Spleen (tissue), 11 donors: ENCODE measurements at regions not wholly inside any gene's neighbourhood (a gene's known extent, or its start where the extent isn't known, plus 50 kb on each side); places are given as distances from the start of the nearest gene placed in this dataset.

Experiments
- DNase-seq: peaks from one replicate; pipeline ENCODE4 v3.0.0-alpha.2; 2020
- H3K27ac ChIP-seq, 8 donors: fragments of 200-600 bp; sonication (generic) in 7 of 8; 1 replicate in 4 of 8; 2 replicates in 4 of 8; pipeline versions ENCODE4 v1.5.0 to v1.8.0; 2016 to 2021; ENCODE audit warnings: inconsistent platforms in 4 of 8, mild to moderate bottlenecking in 4 of 8, moderate library complexity in 1 of 8
- H3K27me3 ChIP-seq, 7 donors: fragments of 200-600 bp; sonication (generic) in 6 of 7; replicated peaks in 1 of 7; 1 replicate in 4 of 7; 2 replicates in 3 of 7; pipeline versions ENCODE4 v1.5.0 to v1.8.0; 2016 to 2021; ENCODE audit warnings: inconsistent platforms in 3 of 7, mild to moderate bottlenecking in 1 of 7
- H3K36me3 ChIP-seq, 6 donors: fragments of 200-600 bp; sonication (generic) in 5 of 6; 1 replicate in 4 of 6; 2 replicates in 2 of 6; pipeline versions ENCODE4 v1.5.0 to v1.8.0; 2016 to 2021; ENCODE audit warnings: inconsistent platforms in 2 of 6
- H3K4me1 ChIP-seq, 6 donors: fragments of 200-600 bp; sonication (generic) in 5 of 6; 1 replicate in 3 of 6; 2 replicates in 3 of 6; pipeline versions ENCODE4 v1.5.0 to v1.8.0; 2016 to 2021; ENCODE audit warnings: inconsistent platforms in 3 of 6
- H3K4me3 ChIP-seq, 8 donors: fragments of 200-600 bp; sonication (generic) in 7 of 8; 1 replicate in 4 of 8; 2 replicates in 4 of 8; pipeline versions ENCODE4 v1.5.0 to v1.8.0; 2016 to 2021; ENCODE audit warnings: inconsistent platforms in 4 of 8, mild to moderate bottlenecking in 4 of 8, moderate library complexity in 2 of 8
- H3K9me3 ChIP-seq, 8 donors: fragments of 200-600 bp; sonication (generic) in 7 of 8; 1 replicate in 4 of 8; 2 replicates in 4 of 8; pipeline versions ENCODE4 v1.5.0 to v1.8.0; 2016 to 2021; ENCODE audit warnings: inconsistent platforms in 4 of 8
- CTCF ChIP-seq, 11 experiments: fragments of 200-600 bp in 7 of 11; fragments of 450-650 bp in 4 of 11; sonication (generic) in 4 of 11; IDR thresholded peaks in 8 of 11; conservative IDR thresholded peaks in 3 of 11; 1 replicate in 7 of 11; 2 replicates in 4 of 11; pipeline versions ENCODE4 v1.4.0 to v1.8.0; 2016 to 2021; ENCODE audit warnings: antibody characterized with exemption in 11 of 11, inconsistent platforms in 4 of 11, mild to moderate bottlenecking in 1 of 11
- POLR2A ChIP-seq, 3 donors: fragments of 450-650 bp; IDR thresholded peaks; one replicate each; pipeline ENCODE4 v1.5.1; 2017; ENCODE audit warnings: antibody characterized with exemption in 3 of 3, mild to moderate bottlenecking in 1 of 3
- POLR2AphosphoS5 ChIP-seq, 3 donors: sonication (generic); formaldehyde crosslinking; IDR thresholded peaks; one replicate each; pipeline ENCODE4 v1.5.1; 2017; ENCODE audit warnings: antibody characterized with exemption in 3 of 3
- WGBS, 5 donors: extraction: QIAGEN DNeasy Blood & Tissue Kit in 3 of 5; methylation state at CpG; one replicate each; pipeline versions ENCODE4 v1.1.5 to v1.1.7; 2013 to 2018; 5-methylcytosine and 5-hydroxymethylcytosine counted together
- intact Hi-C: fragments of 100-400 bp; cut with DNase I; formaldehyde crosslinking; loops from one replicate; pipeline ENCODE4 v1.15.0; 2023; ENCODE audit warnings: low total_unique reads
- donor health status: healthy with polysubstance abuse.
- donor health status: DM: no; HTN: no; CAD: no; lungs with moderate emphysema.
- donor health status: DM: no; HTN: no; CAD: no.
- donor health status: Bipolar disorder and iron deficiency.
- donor health status: healthy.
- donor health status: DM: no; HTN: no; CAD: no.
- donor health status: DM: yes; HTN: yes; CAD: no.

DNA sequence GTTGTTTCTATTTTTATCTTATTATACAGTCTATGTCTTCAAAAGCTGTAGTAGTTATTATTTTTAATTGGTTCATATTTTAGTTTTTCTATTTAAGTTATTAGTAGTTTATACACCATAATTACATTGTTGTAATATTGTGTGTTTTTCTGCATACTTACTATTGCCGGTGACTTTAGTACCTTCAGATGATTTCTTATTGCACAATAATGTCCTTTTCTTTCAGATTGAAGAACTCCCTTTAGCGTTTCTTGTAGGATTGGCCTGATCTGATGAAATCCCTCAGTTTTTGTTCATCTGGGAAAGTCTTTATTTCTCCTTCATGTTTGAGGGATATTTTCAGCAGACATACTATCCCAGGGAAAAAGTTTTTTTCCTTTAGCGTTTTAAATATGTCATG is 74.3 kb upstream of the CREB5 start:
- no peak overlapping the region for H3K4me3 ChIP-seq
- no peaks in the 10 kb centered on the region for H3K36me3 ChIP-seq
- no peaks in the 10 kb centered on the region for H3K27me3 ChIP-seq
- TF ChIP-seq POLR2A (IDR thresholded peaks at IDR 0.05) (no peak), POLR2AphosphoS5 (IDR thresholded peaks at IDR 0.05) (no peak), CTCF (IDR thresholded peaks at IDR 0.05 in 8 of 11, conservative IDR thresholded peaks at IDR 0.05 in 3 of 11) (no peak)
- no peaks in the 10 kb centered on the region for H3K4me1 ChIP-seq
- no peak overlapping the region for H3K27ac ChIP-seq
- H3K9me3 ChIP-seq, result peaks cover 0 to 8% (median 0%) of the 10 kb centered on the region in 8 donors
- no peak for DNase-seq
- WGBS, 5 donors, result 56 to 73% (median 64%) methylated on average over 3 of the region's 3 CpGs
- intact Hi-C loops, result no loop called here

GRCh38 chr7:28343462-28343861 is 68.9 kb upstream of the CREB5 start:
- intact Hi-C loops, result no loop called here
- H3K4me1 ChIP-seq, result no peaks in the 10 kb centered on the region
- no peaks in the 10 kb centered on the region for H3K36me3 ChIP-seq
- no peaks in the 10 kb centered on the region for H3K27me3 ChIP-seq
- TF ChIP-seq CTCF (IDR thresholded peaks at IDR 0.05 in 8 of 11, conservative IDR thresholded peaks at IDR 0.05 in 3 of 11), result no peak
- TF ChIP-seq POLR2A (IDR thresholded peaks at IDR 0.05), result no peak
- no peak for TF ChIP-seq POLR2AphosphoS5 (IDR thresholded peaks at IDR 0.05)
- H3K4me3 ChIP-seq, result no peak overlapping the region
- H3K27ac ChIP-seq, result no peak overlapping the region
- no peaks in the 10 kb centered on the region for H3K9me3 ChIP-seq
- DNase-seq, result no peak
- WGBS, 5 donors, result 93 to 100% (median 98%) methylated on average over 1 of the region's 1 CpG

- TF ChIP-seq CTCF (IDR thresholded peaks at IDR 0.05 in 8 of 11, conservative IDR thresholded peaks at IDR 0.05 in 3 of 11) (no peak), POLR2A (IDR thresholded peaks at IDR 0.05) (no peak), POLR2AphosphoS5 (IDR thresholded peaks at IDR 0.05) (no peak)
- no peaks in the 10 kb centered on the region for H3K27me3 ChIP-seq
- no peak overlapping the region for H3K27ac ChIP-seq
- no peaks in the 10 kb centered on the region for H3K4me1 ChIP-seq
- intact Hi-C loops, result no loop called here
- no peak overlapping the region for H3K4me3 ChIP-seq
- DNase-seq, result no peak
- H3K9me3 ChIP-seq, result no peaks in the 10 kb centered on the region
- no peaks in the 10 kb centered on the region for H3K36me3 ChIP-seq
- WGBS, 5 donors, result 54 to 91% (median 72%) methylated on average over 1 of the region's 1 CpG
Measured at GRCh38 chr7:28346256-28346655, 66.1 kb upstream of the CREB5 start.

DNA sequence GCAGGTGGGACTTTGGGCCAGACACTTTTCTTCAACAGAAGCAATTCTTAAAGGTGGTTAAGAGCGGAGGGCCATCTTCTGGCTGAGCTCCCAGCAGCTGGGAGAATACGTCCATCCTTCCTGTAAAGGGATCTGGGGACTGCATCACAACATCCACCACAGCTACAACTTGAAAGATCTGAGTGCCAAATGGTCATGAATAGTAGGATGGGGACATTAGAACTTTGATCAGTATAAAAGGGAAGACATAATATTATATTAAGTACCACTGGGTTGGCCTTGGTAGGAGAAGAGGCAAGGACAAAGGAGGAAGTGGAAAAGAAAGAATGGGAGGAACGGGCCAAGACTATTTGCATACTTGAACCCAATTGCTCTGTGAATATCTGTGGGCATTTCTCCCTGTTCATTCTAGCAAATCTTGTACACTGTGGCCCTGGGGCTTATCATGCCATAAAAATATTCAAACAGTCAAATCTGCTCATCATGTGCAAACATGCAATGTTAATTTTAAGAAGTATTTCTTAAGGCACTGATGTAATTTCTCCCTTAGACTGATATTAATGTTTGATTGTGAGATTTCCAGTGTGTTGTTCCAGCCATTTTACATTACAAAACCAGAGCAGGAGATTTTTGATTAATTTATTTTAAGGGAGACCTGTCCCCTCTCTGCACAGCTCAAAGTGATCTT is 65.5 kb upstream of the CREB5 start:
- Histone ChIP-seq H3K27me3 (no peaks in the 10 kb centered on the region), H3K4me1 (no peaks in the 10 kb centered on the region), H3K9me3 (no peaks in the 10 kb centered on the region), H3K27ac (no peak overlapping the region), H3K36me3 (no peaks in the 10 kb centered on the region), H3K4me3 (no peak overlapping the region)
- no peak for DNase-seq
- intact Hi-C loops, result no loop called here
- TF ChIP-seq POLR2A (IDR thresholded peaks at IDR 0.05), result no peak
- no peak for TF ChIP-seq CTCF (IDR thresholded peaks at IDR 0.05 in 8 of 11, conservative IDR thresholded peaks at IDR 0.05 in 3 of 11)
- no peak for TF ChIP-seq POLR2AphosphoS5 (IDR thresholded peaks at IDR 0.05)
- 65 to 81% (median 73%) methylated on average over 3 of the region's 3 CpGs for WGBS, 5 donors
